ENCODE measurements at regions not wholly inside any gene's neighbourhood (a gene's known extent, or its start where the extent isn't known, plus 50 kb on each side); places are given as distances from the start of the nearest gene placed in this dataset.
"Not testable (repeated sequence)": the region's sequence is repeated elsewhere in the genome, so short reads cannot be mapped to it uniquely, and the experiment has no call there.

- TF ChIP-seq CTCF (IDR thresholded peaks at IDR 0.05; ENCODE audit: low read depth, low read length), result no peak
- DNase-seq, result no peak
- H3K4me3 ChIP-seq (ENCODE audit: low read depth, low read length), result no peak overlapping the region
- no peaks in the 10 kb centered on the region for H3K9me3 ChIP-seq (ENCODE audit: severe bottlenecking)
- no peaks in the 10 kb centered on the region for H3K27me3 ChIP-seq (ENCODE audit: insufficient read depth, low read depth, severe bottlenecking)
- H3K36me3 ChIP-seq, result no peaks in the 10 kb centered on the region
- no peak overlapping the region for H3K27ac ChIP-seq
Measured at GRCh38 chr3:162398554-162398953, 901.9 kb downstream of the OTOL1 start.

- H3K27ac ChIP-seq, result no peak overlapping the region
- H3K9me3 ChIP-seq (ENCODE audit: severe bottlenecking), result no peaks in the 10 kb centered on the region
- DNase-seq, result no peak
- no peak overlapping the region for H3K4me3 ChIP-seq (ENCODE audit: low read depth, low read length)
- no peaks in the 10 kb centered on the region for H3K27me3 ChIP-seq (ENCODE audit: insufficient read depth, low read depth, severe bottlenecking)
- no peak for TF ChIP-seq CTCF (IDR thresholded peaks at IDR 0.05; ENCODE audit: low read depth, low read length)
- H3K36me3 ChIP-seq, result no peaks in the 10 kb centered on the region
Measured at GRCh38 chr3:162400697-162401096, 904.1 kb downstream of the OTOL1 start.

GRCh38 chr3:162411556-162411955 lies 914.9 kb downstream of the OTOL1 start:
- not testable (repeated sequence) for H3K9me3 ChIP-seq (ENCODE audit: severe bottlenecking); H3K27ac ChIP-seq; DNase-seq; H3K4me3 ChIP-seq (ENCODE audit: low read depth, low read length); H3K27me3 ChIP-seq (ENCODE audit: insufficient read depth, low read depth, severe bottlenecking); H3K36me3 ChIP-seq

GRCh38 chr3:162421721-162422120 lies 925.1 kb downstream of the OTOL1 start:
- no peaks in the 10 kb centered on the region for H3K27me3 ChIP-seq (ENCODE audit: insufficient read depth, low read depth, severe bottlenecking)
- H3K4me3 ChIP-seq (ENCODE audit: low read depth, low read length), result no peak overlapping the region
- TF ChIP-seq CTCF (IDR thresholded peaks at IDR 0.05; ENCODE audit: low read depth, low read length), result no peak
- DNase-seq, result no peak
- H3K27ac ChIP-seq, result no peak overlapping the region
- H3K9me3 ChIP-seq (ENCODE audit: severe bottlenecking), result no peaks in the 10 kb centered on the region
- H3K36me3 ChIP-seq, result no peaks in the 10 kb centered on the region

- no peak overlapping the region for H3K27ac ChIP-seq
Measured at GRCh38 chr3:162428192-162428591, 931.6 kb downstream of the OTOL1 start.

GRCh38 chr3:162435750-162436149 lies 939.1 kb downstream of the OTOL1 start:
- Histone ChIP-seq H3K27me3 (ENCODE audit: insufficient read depth, low read depth, severe bottlenecking) (no peaks in the 10 kb centered on the region), H3K27ac (no peak overlapping the region), H3K4me3 (ENCODE audit: low read depth, low read length) (no peak overlapping the region), H3K36me3 (no peaks in the 10 kb centered on the region), H3K9me3 (ENCODE audit: severe bottlenecking) (no peaks in the 10 kb centered on the region)
- DNase-seq, result no peak
- no peak for TF ChIP-seq CTCF (IDR thresholded peaks at IDR 0.05; ENCODE audit: low read depth, low read length)

More at GRCh38 chr3:162428192-162428591, 931.6 kb downstream of the OTOL1 start:
- no peaks in the 10 kb centered on the region for H3K9me3 ChIP-seq (ENCODE audit: severe bottlenecking)
- H3K4me3 ChIP-seq (ENCODE audit: low read depth, low read length), result no peak overlapping the region
- H3K36me3 ChIP-seq, result no peaks in the 10 kb centered on the region
- TF ChIP-seq CTCF (IDR thresholded peaks at IDR 0.05; ENCODE audit: low read depth, low read length), result no peak
- H3K27me3 ChIP-seq (ENCODE audit: insufficient read depth, low read depth, severe bottlenecking), result no peaks in the 10 kb centered on the region
- no peak for DNase-seq
